ENCODE measurements at regions not wholly inside any gene's neighbourhood (a gene's known extent, or its start where the extent isn't known, plus 50 kb on each side); places are given as distances from the start of the nearest gene placed in this dataset.
"Not testable (repeated sequence)": the region's sequence is repeated elsewhere in the genome, so short reads cannot be mapped to it uniquely, and the experiment has no call there.

DNA sequence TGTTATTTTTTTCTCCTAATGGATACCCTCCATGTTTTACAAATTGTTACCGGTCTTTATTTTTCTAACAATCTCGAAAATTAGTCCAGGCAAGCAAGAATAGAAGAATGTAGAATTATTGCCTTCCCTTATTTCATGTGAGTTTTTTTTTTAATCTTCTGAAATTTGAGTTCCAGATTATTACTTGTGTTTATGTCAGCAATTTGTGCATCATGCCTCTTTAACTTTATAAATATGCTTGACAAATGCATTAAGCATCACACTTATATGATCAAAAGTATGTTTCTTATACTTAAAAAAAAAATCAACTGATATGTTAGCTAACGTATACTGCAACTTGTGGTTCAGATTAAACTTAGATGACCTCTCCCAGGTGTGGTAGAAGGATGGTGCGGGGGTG is 242.7 kb upstream of the VSTM2A start:
- no peaks in the 10 kb centered on the region for H3K36me3 Mint-ChIP-seq (ENCODE audit: low read depth)
- no peak for DNase-seq
- ChIA-PET CTCF (no interaction called here), POLR2A (no interaction called here)
- H3K4me1 Mint-ChIP-seq, result no peaks in the 10 kb centered on the region
- peaks cover 7% of the 10 kb centered on the region for H3K9me3 Mint-ChIP-seq
- H3K27me3 Mint-ChIP-seq, result no peaks in the 10 kb centered on the region
- no peak overlapping the region for H3K4me3 Mint-ChIP-seq
- H3K27ac Mint-ChIP-seq, result no peak overlapping the region

DNA sequence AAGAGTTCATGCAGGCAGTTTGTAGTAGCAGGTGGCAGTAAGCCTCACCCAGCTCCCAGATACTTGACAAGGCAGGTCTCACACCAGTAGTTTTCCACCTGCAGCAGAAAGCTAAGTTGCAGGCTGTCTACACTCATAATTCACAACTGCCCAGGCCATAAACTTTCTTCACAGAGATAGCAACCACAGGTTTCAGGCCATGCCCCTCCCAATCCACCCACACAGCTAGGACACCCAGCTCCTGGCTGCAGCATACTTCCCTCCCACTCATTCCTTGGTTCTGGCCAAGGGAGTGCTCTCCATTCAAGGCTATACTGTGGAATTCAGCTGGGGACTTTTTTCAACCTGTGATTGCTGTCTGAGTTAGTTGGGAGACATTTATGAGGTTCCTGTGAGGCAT is 226.2 kb upstream of the VSTM2A start:
- H3K27ac Mint-ChIP-seq; H3K36me3 Mint-ChIP-seq (ENCODE audit: low read depth); H3K4me3 Mint-ChIP-seq; POLR2A ChIA-PET; DNase-seq; H3K9me3 Mint-ChIP-seq; H3K4me1 Mint-ChIP-seq; H3K27me3 Mint-ChIP-seq; CTCF ChIA-PET: not testable (repeated sequence)

DNA sequence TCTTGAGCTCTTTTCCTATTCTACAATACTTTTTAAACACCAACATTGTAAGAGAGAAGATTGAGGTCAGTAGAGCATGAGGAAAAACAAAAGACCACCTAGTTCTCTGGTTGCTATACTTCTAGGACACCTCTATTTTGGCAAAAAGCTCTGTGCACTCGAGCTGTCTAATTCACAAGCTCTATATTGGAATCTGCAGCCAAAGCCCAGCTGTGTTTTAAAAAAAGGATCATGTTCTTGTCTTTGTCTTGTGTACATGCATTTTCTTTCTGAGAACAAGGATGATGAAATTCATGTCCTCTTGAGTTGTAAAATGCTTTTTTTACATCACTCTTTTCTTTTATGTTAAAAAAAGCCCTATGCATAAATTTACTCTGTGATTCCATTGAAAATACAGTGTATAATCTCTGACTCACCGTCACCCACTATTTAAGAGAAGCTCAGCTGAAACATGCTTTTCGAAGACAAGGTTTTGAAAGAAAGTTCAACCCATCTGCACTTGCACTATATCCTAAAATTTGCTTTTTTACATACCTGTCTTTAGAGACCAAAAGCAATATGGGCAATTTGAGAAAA is 215.5 kb upstream of the VSTM2A start:
- no peak overlapping the region for H3K4me3 Mint-ChIP-seq
- ChIA-PET POLR2A (no interaction called here), CTCF (interaction anchor here (0.6 to 0.7 kb wide), 2 partner anchors 11 to 568 kb away, joined by 3 read pairs; no protein-coding TSS in a partner anchor)
- no peaks in the 10 kb centered on the region for H3K4me1 Mint-ChIP-seq
- no peak overlapping the region for H3K27ac Mint-ChIP-seq
- H3K36me3 Mint-ChIP-seq (ENCODE audit: low read depth), result no peaks in the 10 kb centered on the region
- no peak for DNase-seq
- H3K27me3 Mint-ChIP-seq, result no peaks in the 10 kb centered on the region
- H3K9me3 Mint-ChIP-seq, result peaks cover 17% of the 10 kb centered on the region

DNA sequence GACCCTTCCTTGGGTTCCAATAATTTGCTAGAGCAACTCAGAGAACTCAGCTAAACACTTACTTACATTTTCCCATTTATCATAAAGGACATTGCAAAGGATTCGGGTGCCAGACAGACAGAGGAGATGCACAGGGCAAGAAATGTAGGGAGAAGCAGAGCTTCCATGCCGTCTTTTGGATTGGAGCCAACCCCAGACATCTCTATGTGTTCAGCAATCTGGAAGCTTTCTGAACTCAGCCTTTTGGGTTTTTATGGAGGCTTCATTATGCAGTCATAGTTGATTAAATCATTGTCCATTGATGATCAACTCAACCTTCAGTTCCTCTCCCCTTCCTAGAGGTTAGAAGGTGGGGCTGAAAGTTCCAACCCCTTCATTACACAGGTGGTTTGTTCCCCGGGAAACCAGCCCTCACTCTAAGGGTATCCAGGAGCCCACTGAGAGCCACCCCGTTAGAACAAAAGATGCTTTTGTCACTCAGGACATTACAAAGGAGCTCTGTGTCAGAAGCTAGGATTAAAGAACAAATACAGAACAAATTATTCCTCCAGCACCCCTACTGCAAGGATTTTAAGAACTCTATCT is 211.9 kb upstream of the VSTM2A start:
- Mint-ChIP-seq H3K9me3 (peaks cover 5% of the 10 kb centered on the region), H3K4me3 (no peak overlapping the region), H3K27ac (no peak overlapping the region), H3K36me3 (ENCODE audit: low read depth) (no peaks in the 10 kb centered on the region), H3K4me1 (no peaks in the 10 kb centered on the region), H3K27me3 (no peaks in the 10 kb centered on the region)
- no peak for DNase-seq
- ChIA-PET CTCF (no interaction called here), POLR2A (no interaction called here)

DNA sequence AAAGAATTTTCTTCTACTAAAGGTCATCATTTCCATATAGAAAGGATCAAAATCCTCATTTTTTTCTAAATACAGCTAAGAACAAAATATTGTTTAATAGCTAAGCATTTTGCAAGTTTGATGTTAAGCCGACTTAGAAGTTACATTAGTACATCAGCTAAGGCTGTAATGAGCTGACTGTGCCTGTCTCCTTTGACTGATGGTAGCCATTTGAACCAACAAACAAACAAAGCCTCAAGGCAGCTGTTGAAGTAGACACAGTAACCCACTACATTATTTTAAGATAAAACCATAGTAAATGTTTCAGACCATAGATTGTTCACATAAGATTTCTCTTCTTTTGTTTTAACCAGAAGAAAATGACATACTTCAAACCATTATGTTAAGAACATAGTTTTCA is 210.9 kb upstream of the VSTM2A start:
- H3K27me3 Mint-ChIP-seq, result no peaks in the 10 kb centered on the region
- no peaks in the 10 kb centered on the region for H3K4me1 Mint-ChIP-seq
- H3K4me3 Mint-ChIP-seq, result no peak overlapping the region
- ChIA-PET POLR2A (no interaction called here), CTCF (no interaction called here)
- no peak for DNase-seq
- H3K36me3 Mint-ChIP-seq (ENCODE audit: low read depth), result no peaks in the 10 kb centered on the region
- H3K27ac Mint-ChIP-seq, result no peak overlapping the region
- peaks cover 8% of the 10 kb centered on the region for H3K9me3 Mint-ChIP-seq

DNA sequence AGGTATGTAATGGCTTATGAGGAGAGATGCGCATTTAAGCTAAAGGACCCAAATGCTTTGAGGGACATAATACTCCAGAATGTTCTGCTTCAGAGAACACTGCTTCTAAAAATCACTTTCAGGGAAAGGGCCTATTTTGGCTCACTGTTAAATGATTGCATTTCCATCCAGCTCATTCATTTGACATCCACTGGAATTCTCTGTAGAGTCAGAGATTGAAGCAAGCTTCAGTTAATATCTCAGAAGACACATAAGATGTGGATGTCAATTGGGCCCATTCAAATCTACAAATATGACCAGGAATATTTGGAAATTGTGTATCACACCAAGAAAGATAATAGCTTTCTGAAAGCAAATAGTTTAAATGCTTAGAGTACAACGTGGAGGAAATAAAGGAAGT is 209.9 kb upstream of the VSTM2A start:
- Mint-ChIP-seq H3K36me3 (ENCODE audit: low read depth) (no peaks in the 10 kb centered on the region), H3K4me3 (no peak overlapping the region), H3K27ac (no peak overlapping the region), H3K4me1 (no peaks in the 10 kb centered on the region), H3K27me3 (no peaks in the 10 kb centered on the region), H3K9me3 (peaks cover 8% of the 10 kb centered on the region)
- DNase-seq, result no peak
- CTCF ChIA-PET, result no interaction called here
- POLR2A ChIA-PET, result no interaction called here

DNA sequence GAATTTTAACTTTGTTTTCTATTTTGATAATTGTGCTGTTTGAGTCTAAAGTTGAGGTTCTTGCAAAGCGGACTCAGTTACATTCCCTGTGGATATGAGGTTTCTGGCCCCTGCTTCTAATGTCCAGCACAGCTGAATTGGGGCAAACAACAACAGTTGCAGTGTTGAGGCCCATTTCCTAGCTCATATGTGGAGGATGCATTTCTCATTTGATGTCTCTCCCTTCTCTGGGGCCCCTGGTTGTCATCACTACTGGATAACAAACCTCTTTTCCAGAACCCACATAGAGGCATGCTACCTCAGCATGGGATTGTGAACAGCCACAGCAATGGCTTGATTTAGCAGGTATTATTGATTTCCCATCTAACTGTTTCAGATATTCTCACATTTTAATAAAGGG is 208.2 kb upstream of the VSTM2A start:
- Mint-ChIP-seq H3K4me3 (no peak overlapping the region), H3K9me3 (peaks cover 8% of the 10 kb centered on the region), H3K27me3 (no peaks in the 10 kb centered on the region), H3K4me1 (no peaks in the 10 kb centered on the region), H3K27ac (no peak overlapping the region), H3K36me3 (ENCODE audit: low read depth) (no peaks in the 10 kb centered on the region)
- no peak for DNase-seq
- ChIA-PET CTCF (no interaction called here), POLR2A (no interaction called here)

DNA sequence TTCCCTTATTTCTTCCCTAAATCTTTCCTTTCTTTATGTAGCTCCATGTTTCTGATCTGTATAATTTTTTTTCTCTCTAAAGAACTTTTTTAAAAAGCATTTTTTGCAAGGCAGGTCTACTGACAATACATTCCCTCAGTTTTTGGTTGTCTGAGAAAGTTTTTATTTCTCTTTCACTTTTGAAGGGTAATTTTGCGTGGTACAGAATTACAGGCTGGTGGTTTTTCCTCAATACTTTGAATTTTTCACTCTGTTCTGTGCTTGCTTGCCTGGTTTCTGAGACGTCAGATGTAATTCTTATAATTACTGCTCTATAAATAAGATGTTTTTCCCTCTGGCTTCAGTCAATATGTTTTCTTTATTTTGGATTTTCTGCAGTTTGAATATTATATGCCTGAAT is 205.4 kb upstream of the VSTM2A start:
- Mint-ChIP-seq H3K4me1 (no peaks in the 10 kb centered on the region), H3K27me3 (no peaks in the 10 kb centered on the region), H3K4me3 (no peak overlapping the region), H3K27ac (no peak overlapping the region), H3K36me3 (ENCODE audit: low read depth) (no peaks in the 10 kb centered on the region), H3K9me3 (peaks cover 12% of the 10 kb centered on the region)
- no peak for DNase-seq
- CTCF ChIA-PET, result no interaction called here
- POLR2A ChIA-PET, result no interaction called here

DNA sequence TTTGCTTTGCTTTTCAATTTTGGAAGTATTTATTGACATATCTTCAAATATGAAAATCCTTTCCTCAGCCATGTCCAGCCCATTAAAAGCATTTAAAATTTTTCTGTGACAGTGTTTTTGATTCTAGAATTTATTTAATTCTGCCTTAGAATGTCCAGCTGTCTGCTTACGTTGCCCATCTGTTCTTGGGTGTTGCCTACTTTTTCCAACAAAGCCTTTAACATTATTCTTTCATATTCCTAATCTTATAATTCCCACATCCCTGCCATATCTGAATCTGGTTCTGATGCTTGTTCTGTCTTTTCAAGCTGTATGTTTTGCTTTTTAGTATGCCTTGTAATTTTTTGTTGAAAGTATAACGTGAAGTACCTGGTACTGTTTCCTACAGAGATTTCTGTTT is 204.7 kb upstream of the VSTM2A start:
- no peaks in the 10 kb centered on the region for H3K27me3 Mint-ChIP-seq
- no peaks in the 10 kb centered on the region for H3K36me3 Mint-ChIP-seq (ENCODE audit: low read depth)
- DNase-seq, result no peak
- CTCF ChIA-PET, result interaction anchor here (1.1 kb wide), 1 partner anchor 11 kb away, joined by 3 read pairs; no protein-coding TSS in a partner anchor
- no peaks in the 10 kb centered on the region for H3K4me1 Mint-ChIP-seq
- no peak overlapping the region for H3K4me3 Mint-ChIP-seq
- POLR2A ChIA-PET, result no interaction called here
- H3K9me3 Mint-ChIP-seq, result peaks cover 13% of the 10 kb centered on the region
- no peak overlapping the region for H3K27ac Mint-ChIP-seq

DNA sequence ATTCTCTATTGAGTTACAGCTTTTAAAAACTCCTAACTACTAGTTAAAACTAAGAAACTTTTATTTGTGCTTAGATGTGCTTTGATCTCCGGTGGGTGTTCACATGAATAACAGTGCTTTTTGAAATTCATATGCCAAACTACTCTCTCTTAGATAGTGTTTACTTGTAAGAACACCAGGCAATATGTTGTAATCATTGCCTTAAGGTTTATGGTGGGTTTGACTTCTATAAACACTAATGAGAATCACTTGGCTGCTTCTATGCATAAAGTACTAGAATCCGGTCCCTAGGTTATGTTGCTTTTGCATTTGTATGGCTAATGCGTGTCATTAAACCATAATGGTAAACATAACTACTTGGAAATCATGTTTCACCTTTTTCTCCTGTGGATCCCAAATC is 203.9 kb upstream of the VSTM2A start:
- Mint-ChIP-seq H3K27ac (no peak overlapping the region), H3K4me3 (no peak overlapping the region), H3K9me3 (peaks cover 17% of the 10 kb centered on the region), H3K4me1 (no peaks in the 10 kb centered on the region), H3K27me3 (no peaks in the 10 kb centered on the region), H3K36me3 (ENCODE audit: low read depth) (no peaks in the 10 kb centered on the region)
- no peak for DNase-seq
- ChIA-PET POLR2A (no interaction called here), CTCF (interaction anchor here (1.1 kb wide), 1 partner anchor 12 kb away, joined by 3 read pairs; no protein-coding TSS in a partner anchor)

DNA sequence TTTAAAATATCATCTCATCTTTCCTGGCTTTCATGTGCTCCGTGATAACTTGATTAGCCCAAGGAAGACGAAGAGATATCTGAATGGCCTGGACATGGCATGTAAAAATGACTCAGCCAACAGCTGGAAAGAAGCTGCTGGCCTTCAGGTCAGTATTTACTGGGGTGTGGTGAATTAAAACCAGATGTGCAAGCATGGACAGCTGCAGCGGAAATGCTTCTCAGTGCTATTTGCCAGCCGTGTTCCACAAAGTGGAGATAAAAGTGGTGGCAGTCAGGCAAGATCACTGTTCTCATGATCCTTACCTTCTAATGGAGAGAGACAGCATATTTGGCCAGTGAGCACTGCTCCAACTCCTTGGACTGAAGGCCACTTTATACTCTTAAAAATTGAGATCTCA is 203.1 kb upstream of the VSTM2A start:
- no peak for DNase-seq
- Mint-ChIP-seq H3K4me3 (no peak overlapping the region), H3K36me3 (ENCODE audit: low read depth) (no peaks in the 10 kb centered on the region), H3K27ac (no peak overlapping the region), H3K27me3 (no peaks in the 10 kb centered on the region), H3K4me1 (no peaks in the 10 kb centered on the region), H3K9me3 (peaks cover 15% of the 10 kb centered on the region)
- ChIA-PET POLR2A (no interaction called here), CTCF (no interaction called here)

DNA sequence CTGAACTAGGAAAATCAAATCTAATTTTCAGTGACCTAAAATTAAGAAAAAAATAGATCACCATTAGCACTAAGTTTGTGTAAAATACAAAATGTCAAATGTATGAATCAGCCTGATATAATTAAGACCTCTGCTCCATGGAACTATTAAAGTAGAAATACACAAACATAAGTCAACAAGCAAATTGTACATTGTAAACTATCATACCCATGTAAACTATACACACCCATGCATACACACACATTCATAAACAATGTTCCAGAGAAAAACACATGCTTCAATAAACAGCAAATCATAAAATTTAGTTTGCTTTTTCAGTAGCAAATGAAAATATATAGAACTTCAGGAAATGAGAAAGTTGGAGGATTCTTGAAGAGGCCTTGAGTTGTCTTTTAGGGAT is 199.7 kb upstream of the VSTM2A start:
- no peaks in the 10 kb centered on the region for H3K27me3 Mint-ChIP-seq
- POLR2A ChIA-PET, result no interaction called here
- CTCF ChIA-PET, result no interaction called here
- no peak for DNase-seq
- no peaks in the 10 kb centered on the region for H3K36me3 Mint-ChIP-seq (ENCODE audit: low read depth)
- no peak overlapping the region for H3K27ac Mint-ChIP-seq
- H3K4me1 Mint-ChIP-seq, result no peaks in the 10 kb centered on the region
- H3K4me3 Mint-ChIP-seq, result no peak overlapping the region
- H3K9me3 Mint-ChIP-seq, result peaks cover 19% of the 10 kb centered on the region

DNA sequence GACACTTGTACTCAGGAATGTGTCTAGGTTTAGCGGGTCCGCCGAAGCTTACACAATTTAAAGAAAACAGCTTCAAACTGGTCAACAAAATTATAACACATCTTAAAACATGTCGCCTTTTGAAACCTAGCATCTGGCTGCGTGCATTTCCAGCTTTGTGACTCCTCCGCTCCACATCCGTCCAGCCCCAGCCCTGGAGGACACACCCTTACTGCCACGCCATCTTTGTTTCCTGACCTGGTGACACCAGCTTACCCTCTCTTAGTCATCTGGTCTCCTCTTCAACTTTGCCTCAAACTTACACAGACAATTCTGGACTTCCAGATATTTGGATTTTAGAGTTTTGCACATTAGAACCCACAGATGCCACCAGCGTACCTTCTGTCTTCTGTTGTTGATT is 198.7 kb upstream of the VSTM2A start:
- Mint-ChIP-seq H3K36me3 (ENCODE audit: low read depth) (no peaks in the 10 kb centered on the region), H3K27ac (no peak overlapping the region), H3K27me3 (no peaks in the 10 kb centered on the region), H3K4me1 (no peaks in the 10 kb centered on the region), H3K4me3 (no peak overlapping the region), H3K9me3 (peaks cover 28% of the 10 kb centered on the region)
- CTCF ChIA-PET, result no interaction called here
- no peak for DNase-seq
- POLR2A ChIA-PET, result no interaction called here

DNA sequence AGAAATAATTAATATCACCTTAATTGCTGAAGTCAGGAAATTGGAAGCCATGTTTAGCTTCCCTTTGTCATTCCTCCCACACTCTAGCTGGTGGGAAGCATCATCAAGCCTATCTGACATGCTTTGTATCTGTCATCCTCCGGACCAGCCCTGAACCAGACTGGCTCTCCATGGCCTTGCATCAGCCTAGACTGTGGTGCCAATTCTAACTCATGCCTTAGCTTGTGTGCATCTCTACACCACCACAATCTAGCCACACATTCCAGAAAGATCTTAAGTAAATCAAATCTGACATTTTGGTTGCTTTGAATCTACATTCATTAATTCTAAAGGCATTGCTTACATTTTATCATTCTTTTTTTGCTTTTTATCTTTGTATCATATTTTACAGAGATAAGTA is 196.4 kb upstream of the VSTM2A start:
- Mint-ChIP-seq H3K4me3 (no peak overlapping the region), H3K36me3 (ENCODE audit: low read depth) (no peaks in the 10 kb centered on the region), H3K27ac (no peak overlapping the region), H3K27me3 (no peaks in the 10 kb centered on the region), H3K9me3 (peaks cover 31% of the 10 kb centered on the region), H3K4me1 (no peaks in the 10 kb centered on the region)
- no peak for DNase-seq
- CTCF ChIA-PET, result no interaction called here
- POLR2A ChIA-PET, result no interaction called here
